ENCODE measurements at regions not wholly inside any gene's neighbourhood (a gene's known extent, or its start where the extent isn't known, plus 50 kb on each side); places are given as distances from the start of the nearest gene placed in this dataset.

- TF ChIP-seq CTCF (IDR thresholded peaks at IDR 0.05) (no peak), POLR2A (IDR thresholded peaks at IDR 0.05) (no peak)
These were observed 516.4 kb downstream of the GRIN2A start for GRCh38 chr16:9665851-9666271.

Measured in uterus (tissue), 2 donors.